RWPE2 (cell line): ENCODE measurements at regions not wholly inside any gene's neighbourhood (a gene's known extent, or its start where the extent isn't known, plus 50 kb on each side); places are given as distances from the start of the nearest gene placed in this dataset.

ENCODE experiments used
- ATAC-seq: fragments of 200-7000 bp; cut with Tn5 transposase; 3 replicates; pipeline ENCODE4 v1.9.1; 2021; ENCODE audit warnings: low read depth
- DNase-seq: peaks from one replicate; pipeline ENCODE4 v3.0.0-alpha.2; 2020; ENCODE audit warnings: low spot score
- H3K27ac ChIP-seq: fragments of 450-650 bp; 2 replicates; pipeline ENCODE4 v1.5.1; 2017; ENCODE audit warnings: mild to moderate bottlenecking; ENCODE audit not compliant: poor library complexity, severe bottlenecking
- H3K27me3 ChIP-seq: fragments of 250-450 bp; sonication (Bioruptor Pico); 2 replicates; pipeline ENCODE4 v1.5.1; 2021; ENCODE audit warnings: mild to moderate bottlenecking, moderate library complexity; ENCODE audit not compliant: insufficient read depth, poor library complexity, severe bottlenecking
- H3K36me3 ChIP-seq: fragments of 250-450 bp; sonication (Bioruptor Pico); 2 replicates; pipeline ENCODE4 v1.5.1; 2020; ENCODE audit warnings: low read depth, mild to moderate bottlenecking, moderate library complexity
- H3K4me1 ChIP-seq: fragments of 250-450 bp; sonication (Bioruptor Pico); 2 replicates; pipeline ENCODE4 v1.5.1; 2021; ENCODE audit warnings: mild to moderate bottlenecking, moderate library complexity; ENCODE audit not compliant: insufficient read depth, poor library complexity, severe bottlenecking
- H3K4me3 ChIP-seq: fragments of 250-450 bp; sonication (Bioruptor Pico); 2 replicates; pipeline ENCODE4 v1.5.1; 2021; ENCODE audit warnings: mild to moderate bottlenecking, moderate library complexity; ENCODE audit not compliant: severe bottlenecking
- H3K9me3 ChIP-seq: fragments of 250-450 bp; sonication (Bioruptor Pico); 2 replicates; pipeline ENCODE4 v1.5.1; 2021; ENCODE audit warnings: mild to moderate bottlenecking, moderate library complexity; ENCODE audit not compliant: severe bottlenecking
- CTCF ChIP-seq: fragments of 450-650 bp; IDR thresholded peaks from one replicate; pipeline ENCODE4 v1.5.1; 2017; ENCODE audit warnings: mild to moderate bottlenecking, moderate library complexity; ENCODE audit not compliant: poor library complexity, severe bottlenecking

- H3K27me3 ChIP-seq = no peaks in the 10 kb centered on the region
- H3K36me3 ChIP-seq = no peaks in the 10 kb centered on the region
- TF ChIP-seq CTCF = no peak
- no peaks in the 10 kb centered on the region for H3K9me3 ChIP-seq
- peaks cover 17% of the 10 kb centered on the region for H3K4me1 ChIP-seq
- H3K27ac ChIP-seq = no peak overlapping the region
- ATAC-seq = no peak
- no peak for DNase-seq
- H3K4me3 ChIP-seq = no peak overlapping the region
These were observed 322.3 kb downstream of the OSR1 start for GRCh38 chr2:19036091-19036490.

GRCh38 chr2:19035238-19035637 lies 323.2 kb downstream of the OSR1 start:
- no peak for DNase-seq

GRCh38 chr2:19033240-19033639 lies 325.2 kb downstream of the OSR1 start:
- no peak for DNase-seq
- H3K27me3 ChIP-seq = no peaks in the 10 kb centered on the region

More at GRCh38 chr2:19035238-19035637, 323.2 kb downstream of the OSR1 start:
- no peak for ATAC-seq
- Histone ChIP-seq H3K4me1 (peaks cover 17% of the 10 kb centered on the region), H3K27ac (no peak overlapping the region), H3K36me3 (no peaks in the 10 kb centered on the region), H3K4me3 (no peak overlapping the region), H3K27me3 (no peaks in the 10 kb centered on the region), H3K9me3 (no peaks in the 10 kb centered on the region)
- no peak for TF ChIP-seq CTCF

GRCh38 chr2:19031642-19032041 lies 326.8 kb downstream of the OSR1 start:
- no peak for DNase-seq
- H3K4me3 ChIP-seq = no peak overlapping the region
- H3K36me3 ChIP-seq = no peaks in the 10 kb centered on the region
- TF ChIP-seq CTCF = no peak
- H3K4me1 ChIP-seq = peaks cover 7% of the 10 kb centered on the region
- no peaks in the 10 kb centered on the region for H3K9me3 ChIP-seq
- ATAC-seq = no peak
- no peak overlapping the region for H3K27ac ChIP-seq
- no peaks in the 10 kb centered on the region for H3K27me3 ChIP-seq

More at GRCh38 chr2:19033240-19033639, 325.2 kb downstream of the OSR1 start:
- TF ChIP-seq CTCF = no peak
- Histone ChIP-seq H3K4me3 (no peak overlapping the region), H3K9me3 (no peaks in the 10 kb centered on the region), H3K4me1 (peaks cover 11% of the 10 kb centered on the region), H3K36me3 (no peaks in the 10 kb centered on the region), H3K27ac (no peak overlapping the region)
- no peak for ATAC-seq

- no peak for TF ChIP-seq CTCF
- no peaks in the 10 kb centered on the region for H3K9me3 ChIP-seq
- no peak overlapping the region for H3K27ac ChIP-seq
- H3K27me3 ChIP-seq = no peaks in the 10 kb centered on the region
- H3K4me1 ChIP-seq = peaks cover 14% of the 10 kb centered on the region
- no peaks in the 10 kb centered on the region for H3K36me3 ChIP-seq
- DNase-seq = no peak
- no peak overlapping the region for H3K4me3 ChIP-seq
- peak; percentile 38; the same call in 1 of the 3 replicates for ATAC-seq
These were observed 328.8 kb downstream of the OSR1 start for GRCh38 chr2:19029655-19030054.
